ENCODE measurements at regions not wholly inside any gene's neighbourhood (a gene's known extent, or its start where the extent isn't known, plus 50 kb on each side); places are given as distances from the start of the nearest gene placed in this dataset.

DNA sequence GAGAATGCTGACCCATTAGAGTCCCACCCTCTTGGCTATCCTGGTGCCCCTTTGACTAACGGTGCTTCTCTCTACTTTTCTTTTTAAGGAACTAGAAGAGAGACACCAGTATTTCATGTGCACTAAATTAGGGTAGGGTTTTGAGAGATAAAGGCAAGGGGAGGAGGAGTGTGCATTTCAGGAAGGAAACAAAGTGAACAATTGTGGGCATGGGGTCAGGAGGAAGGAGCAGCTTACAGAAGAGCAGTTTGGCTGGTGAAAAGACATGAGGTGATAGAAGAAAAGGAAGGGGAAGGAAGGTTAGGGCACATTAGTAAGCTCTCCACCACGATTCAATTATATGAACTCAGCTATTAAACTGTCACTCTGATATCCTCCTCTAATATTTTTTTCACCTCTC lies 105.8 kb upstream of the CTAGE1 start:
- Histone ChIP-seq H3K4me1 (ENCODE audit: control insufficient read depth, low read length) (no peaks in the 10 kb centered on the region), H4K20me1 (ENCODE audit: control insufficient read depth, insufficient read depth, low read depth, low read length) (no peaks in the 10 kb centered on the region), H3K4me3 (ENCODE audit: low read length) (no peak overlapping the region), H3K9me3 (ENCODE audit: control insufficient read depth, insufficient read depth, low read length) (no peaks in the 10 kb centered on the region), H3K36me3 (ENCODE audit: control insufficient read depth, low read length) (no peaks in the 10 kb centered on the region), H3K27ac (ENCODE audit: low read depth, low read length) (no peak overlapping the region), H3K9me2 (replicated peaks; ENCODE audit: control insufficient read depth, low read length) (no peaks in the 10 kb centered on the region), H3K27me3 (ENCODE audit: control insufficient read depth, low read length) (no peaks in the 10 kb centered on the region), H3K79me2 (ENCODE audit: control insufficient read depth, low read length) (no peaks in the 10 kb centered on the region), H3F3A (ENCODE audit: control insufficient read depth, insufficient read depth) (no peaks in the 10 kb centered on the region), H3K4me2 (ENCODE audit: low read length) (no peak overlapping the region)
- TF ChIP-seq EZH2phosphoT487 (IDR thresholded peaks at IDR 0.05; ENCODE audit: borderline replicate concordance, low read length), result no peak
- TF ChIP-seq, protein P1, sequence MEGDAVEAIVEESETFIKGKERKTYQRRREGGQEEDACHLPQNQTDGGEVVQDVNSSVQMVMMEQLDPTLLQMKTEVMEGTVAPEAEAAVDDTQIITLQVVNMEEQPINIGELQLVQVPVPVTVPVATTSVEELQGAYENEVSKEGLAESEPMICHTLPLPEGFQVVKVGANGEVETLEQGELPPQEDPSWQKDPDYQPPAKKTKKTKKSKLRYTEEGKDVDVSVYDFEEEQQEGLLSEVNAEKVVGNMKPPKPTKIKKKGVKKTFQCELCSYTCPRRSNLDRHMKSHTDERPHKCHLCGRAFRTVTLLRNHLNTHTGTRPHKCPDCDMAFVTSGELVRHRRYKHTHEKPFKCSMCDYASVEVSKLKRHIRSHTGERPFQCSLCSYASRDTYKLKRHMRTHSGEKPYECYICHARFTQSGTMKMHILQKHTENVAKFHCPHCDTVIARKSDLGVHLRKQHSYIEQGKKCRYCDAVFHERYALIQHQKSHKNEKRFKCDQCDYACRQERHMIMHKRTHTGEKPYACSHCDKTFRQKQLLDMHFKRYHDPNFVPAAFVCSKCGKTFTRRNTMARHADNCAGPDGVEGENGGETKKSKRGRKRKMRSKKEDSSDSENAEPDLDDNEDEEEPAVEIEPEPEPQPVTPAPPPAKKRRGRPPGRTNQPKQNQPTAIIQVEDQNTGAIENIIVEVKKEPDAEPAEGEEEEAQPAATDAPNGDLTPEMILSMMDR (IDR thresholded peaks at IDR 0.05; ENCODE audit: low read depth, low read length, poor library complexity, severe bottlenecking), result no peak

DNA sequence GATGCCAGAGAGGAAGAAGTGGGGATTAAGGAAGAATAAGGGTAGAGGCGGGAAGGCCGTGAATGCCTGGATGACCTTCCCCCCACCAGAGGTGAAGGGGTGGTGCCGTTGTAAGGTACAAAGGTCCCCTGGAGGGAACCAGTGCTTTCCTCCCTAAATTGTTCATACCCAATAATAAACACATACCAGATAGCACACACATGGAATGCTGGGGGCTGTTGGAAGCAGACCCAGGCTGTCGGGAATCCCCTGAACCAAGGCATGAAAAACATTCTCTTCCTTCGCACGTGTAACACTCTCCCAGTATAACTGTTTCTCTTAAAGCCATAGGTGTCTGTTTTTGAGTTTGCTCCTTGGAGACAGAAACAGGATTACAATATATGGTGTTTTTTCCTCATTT lies 107.1 kb upstream of the CTAGE1 start:
- Histone ChIP-seq H3K36me3 (ENCODE audit: control insufficient read depth, low read length) (no peaks in the 10 kb centered on the region), H3K9me2 (replicated peaks; ENCODE audit: control insufficient read depth, low read length) (no peaks in the 10 kb centered on the region), H3K4me2 (ENCODE audit: low read length) (no peak overlapping the region), H4K20me1 (ENCODE audit: control insufficient read depth, insufficient read depth, low read depth, low read length) (no peaks in the 10 kb centered on the region), H3K27ac (ENCODE audit: low read depth, low read length) (no peak overlapping the region), H3K4me1 (ENCODE audit: control insufficient read depth, low read length) (no peaks in the 10 kb centered on the region), H3K27me3 (ENCODE audit: control insufficient read depth, low read length) (no peaks in the 10 kb centered on the region), H3K79me2 (ENCODE audit: control insufficient read depth, low read length) (no peaks in the 10 kb centered on the region), H3F3A (ENCODE audit: control insufficient read depth, insufficient read depth) (no peaks in the 10 kb centered on the region), H3K4me3 (ENCODE audit: low read length) (no peak overlapping the region), H3K9me3 (ENCODE audit: control insufficient read depth, insufficient read depth, low read length) (no peaks in the 10 kb centered on the region)
- TF ChIP-seq, protein P1 (IDR thresholded peaks at IDR 0.05; ENCODE audit: low read depth, low read length, poor library complexity, severe bottlenecking), result no peak
- no peak for TF ChIP-seq EZH2phosphoT487 (IDR thresholded peaks at IDR 0.05; ENCODE audit: borderline replicate concordance, low read length)

DNA sequence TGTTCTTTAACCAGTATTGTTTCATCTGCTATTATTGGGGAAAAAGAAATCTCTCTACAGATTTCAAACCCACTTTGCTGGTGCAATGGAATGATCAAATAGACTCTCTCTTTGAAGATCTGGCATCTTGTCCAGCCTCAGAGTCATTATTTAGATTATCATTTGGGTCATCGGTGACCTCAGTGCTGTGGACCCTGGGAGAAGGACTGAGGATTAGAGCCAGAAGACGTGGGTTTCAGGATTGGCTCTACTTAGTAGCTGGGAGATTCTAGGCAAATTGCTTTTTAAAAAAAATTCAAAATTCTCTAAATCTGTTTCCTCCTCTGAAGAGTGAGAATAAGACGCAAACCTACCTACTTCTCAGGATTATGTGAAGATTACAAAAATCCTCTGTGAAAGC lies 107.6 kb upstream of the CTAGE1 start:
- H4K20me1 ChIP-seq (ENCODE audit: control insufficient read depth, insufficient read depth, low read depth, low read length), result no peaks in the 10 kb centered on the region
- no peaks in the 10 kb centered on the region for H3K36me3 ChIP-seq (ENCODE audit: control insufficient read depth, low read length)
- no peak overlapping the region for H3K4me3 ChIP-seq (ENCODE audit: low read length)
- no peaks in the 10 kb centered on the region for H3F3A ChIP-seq (ENCODE audit: control insufficient read depth, insufficient read depth)
- no peak overlapping the region for H3K4me2 ChIP-seq (ENCODE audit: low read length)
- H3K9me3 ChIP-seq (ENCODE audit: control insufficient read depth, insufficient read depth, low read length), result no peaks in the 10 kb centered on the region
- TF ChIP-seq, protein P1 (IDR thresholded peaks at IDR 0.05; ENCODE audit: low read depth, low read length, poor library complexity, severe bottlenecking), result no peak
- no peak for TF ChIP-seq EZH2phosphoT487 (IDR thresholded peaks at IDR 0.05; ENCODE audit: borderline replicate concordance, low read length)
- H3K9me2 ChIP-seq (replicated peaks; ENCODE audit: control insufficient read depth, low read length), result no peaks in the 10 kb centered on the region
- H3K27ac ChIP-seq (ENCODE audit: low read depth, low read length), result no peak overlapping the region
- no peaks in the 10 kb centered on the region for H3K4me1 ChIP-seq (ENCODE audit: control insufficient read depth, low read length)
- no peaks in the 10 kb centered on the region for H3K79me2 ChIP-seq (ENCODE audit: control insufficient read depth, low read length)
- H3K27me3 ChIP-seq (ENCODE audit: control insufficient read depth, low read length), result no peaks in the 10 kb centered on the region

DNA sequence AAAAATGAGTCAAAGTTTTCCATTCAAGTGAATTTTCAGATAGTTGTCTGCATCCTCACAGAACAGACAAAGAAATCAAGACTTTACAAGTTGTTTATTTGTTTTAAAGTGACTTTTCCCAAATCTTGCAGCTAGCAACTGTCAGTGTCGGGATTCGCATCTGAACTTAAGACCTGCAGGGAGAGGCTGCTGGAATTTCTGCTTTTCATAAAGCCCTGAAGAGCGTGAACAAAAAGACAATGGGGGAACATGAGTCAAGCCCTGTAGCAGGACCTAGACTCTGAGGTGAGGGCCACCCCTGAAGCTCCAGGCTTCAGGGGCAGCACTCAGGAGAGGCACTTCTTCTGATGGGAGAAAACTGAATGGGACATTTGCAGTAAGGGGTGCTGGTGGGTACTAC lies 108.2 kb upstream of the CTAGE1 start:
- H3K27ac ChIP-seq (ENCODE audit: low read depth, low read length), result no peak overlapping the region
- no peaks in the 10 kb centered on the region for H3K79me2 ChIP-seq (ENCODE audit: control insufficient read depth, low read length)
- H3K4me2 ChIP-seq (ENCODE audit: low read length), result no peak overlapping the region
- H3K9me2 ChIP-seq (replicated peaks; ENCODE audit: control insufficient read depth, low read length), result no peaks in the 10 kb centered on the region
- TF ChIP-seq, protein P1 (IDR thresholded peaks at IDR 0.05; ENCODE audit: low read depth, low read length, poor library complexity, severe bottlenecking), result no peak
- TF ChIP-seq EZH2phosphoT487 (IDR thresholded peaks at IDR 0.05; ENCODE audit: borderline replicate concordance, low read length), result no peak
- H4K20me1 ChIP-seq (ENCODE audit: control insufficient read depth, insufficient read depth, low read depth, low read length), result no peaks in the 10 kb centered on the region
- H3K4me3 ChIP-seq (ENCODE audit: low read length), result no peak overlapping the region
- no peaks in the 10 kb centered on the region for H3K36me3 ChIP-seq (ENCODE audit: control insufficient read depth, low read length)
- H3K4me1 ChIP-seq (ENCODE audit: control insufficient read depth, low read length), result no peaks in the 10 kb centered on the region
- H3K9me3 ChIP-seq (ENCODE audit: control insufficient read depth, insufficient read depth, low read length), result no peaks in the 10 kb centered on the region
- H3F3A ChIP-seq (ENCODE audit: control insufficient read depth, insufficient read depth), result no peaks in the 10 kb centered on the region
- H3K27me3 ChIP-seq (ENCODE audit: control insufficient read depth, low read length), result no peaks in the 10 kb centered on the region

All from DOHH2 (cell line).